GM21717 (cell line): ENCODE measurements at regions not wholly inside any gene's neighbourhood (a gene's known extent, or its start where the extent isn't known, plus 50 kb on each side); places are given as distances from the start of the nearest gene placed in this dataset.
"Not testable (repeated sequence)": the region's sequence is repeated elsewhere in the genome, so short reads cannot be mapped to it uniquely, and the experiment has no call there.

Experiments used
- ATAC-seq: cut with Tn5 transposase; IDR thresholded peaks from one replicate; pipeline ENCODE4 v1.9.1; 2021; ENCODE audit warnings: mild to moderate bottlenecking, moderate library complexity; ENCODE audit not compliant: unreplicated experiment

- not testable (repeated sequence) for ATAC-seq
Measured at GRCh38 chr10:55537497-55537896, 736.5 kb upstream of the PCDH15 start.

- ATAC-seq, result no peak
Measured at GRCh38 chr10:55519264-55519663, 718.2 kb upstream of the PCDH15 start.

- ATAC-seq, result not testable (repeated sequence)
Measured at GRCh38 chr10:55518416-55518815, 717.4 kb upstream of the PCDH15 start.

- ATAC-seq, result peak; percentile 68
Measured at GRCh38 chr10:55509168-55509567, 708.1 kb upstream of the PCDH15 start.

- ATAC-seq, result peak; percentile 80
Measured at GRCh38 chr10:55500931-55501559, 700.0 kb upstream of the PCDH15 start.

GRCh38 chr10:55497893-55498499, 697.0 kb upstream of the PCDH15 start:
- ATAC-seq, result no peak

- no peak for ATAC-seq
Measured at GRCh38 chr10:55495555-55495954, 694.5 kb upstream of the PCDH15 start.

- no peak for ATAC-seq
Measured at GRCh38 chr10:55491712-55492111, 690.7 kb upstream of the PCDH15 start.

GRCh38 chr10:55485827-55486226, 684.8 kb upstream of the PCDH15 start:
- ATAC-seq, result no peak

- ATAC-seq, result no peak
Measured at GRCh38 chr10:55476129-55476528, 675.1 kb upstream of the PCDH15 start.

- no peak for ATAC-seq
Measured at GRCh38 chr10:55474258-55474657, 673.2 kb upstream of the PCDH15 start.

- no peak for ATAC-seq
Measured at GRCh38 chr10:55470840-55471239, 669.8 kb upstream of the PCDH15 start.

GRCh38 chr10:55466806-55467504, 665.9 kb upstream of the PCDH15 start:
- ATAC-seq, result no peak

GRCh38 chr10:55464083-55464482, 663.1 kb upstream of the PCDH15 start:
- no peak for ATAC-seq

GRCh38 chr10:55460008-55460407, 659.0 kb upstream of the PCDH15 start:
- ATAC-seq, result no peak

GRCh38 chr10:55449981-55450380, 649.0 kb upstream of the PCDH15 start:
- ATAC-seq, result no peak

- no peak for ATAC-seq
Measured at GRCh38 chr10:55446441-55447002, 645.5 kb upstream of the PCDH15 start.

- no peak for ATAC-seq
Measured at GRCh38 chr10:55441777-55442176, 640.7 kb upstream of the PCDH15 start.

GRCh38 chr10:55426138-55426537, 625.1 kb upstream of the PCDH15 start:
- no peak for ATAC-seq

GRCh38 chr10:55410415-55410885, 609.4 kb upstream of the PCDH15 start:
- ATAC-seq, result no peak

- no peak for ATAC-seq
Measured at GRCh38 chr10:55404094-55404493, 603.1 kb upstream of the PCDH15 start.
